GM23248 (cell line): ENCODE measurements at regions not wholly inside any gene's neighbourhood (a gene's known extent, or its start where the extent isn't known, plus 50 kb on each side); places are given as distances from the start of the nearest gene placed in this dataset.

Source experiments
- EZH2 ChIP-seq: fragments of 200-600 bp; sonication (generic); IDR thresholded peaks from 2 replicates; pipeline ENCODE4 v1.6.1; 2018; ENCODE audit warnings: antibody characterized with exemption, mild to moderate bottlenecking; ENCODE audit not compliant: insufficient read depth, poor library complexity, severe bottlenecking
- EZH2phosphoT487 ChIP-seq: fragments of 200-600 bp; sonication (generic); IDR thresholded peaks from 2 replicates; pipeline ENCODE4 v1.6.1; 2018; ENCODE audit warnings: antibody characterized with exemption, moderate library complexity, mild to moderate bottlenecking, low read depth; ENCODE audit not compliant: insufficient read depth

DNA sequence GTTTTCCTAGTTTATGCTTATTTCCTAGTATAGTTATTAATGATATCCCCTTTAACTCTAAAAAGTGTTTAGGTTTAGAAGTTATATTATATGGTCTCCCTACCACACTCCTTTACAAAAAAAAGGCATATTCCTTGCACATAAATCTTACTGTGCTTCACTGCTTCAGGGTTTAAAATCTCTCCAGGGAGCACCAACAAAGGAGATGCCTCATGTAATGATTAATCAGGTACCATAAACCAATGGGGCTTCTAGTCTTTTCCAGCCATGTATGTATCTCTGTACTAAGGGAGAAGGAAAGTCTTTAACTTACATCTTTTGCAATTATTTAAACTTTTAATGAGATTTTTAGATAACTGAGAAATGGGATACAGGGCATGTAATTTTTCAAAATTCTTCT lies 91.5 kb upstream of the RBMS3 start:
- TF ChIP-seq EZH2 (no peak), EZH2phosphoT487 (no peak)
